ENCODE measurements at regions not wholly inside any gene's neighbourhood (a gene's known extent, or its start where the extent isn't known, plus 50 kb on each side); places are given as distances from the start of the nearest gene placed in this dataset.

DNA sequence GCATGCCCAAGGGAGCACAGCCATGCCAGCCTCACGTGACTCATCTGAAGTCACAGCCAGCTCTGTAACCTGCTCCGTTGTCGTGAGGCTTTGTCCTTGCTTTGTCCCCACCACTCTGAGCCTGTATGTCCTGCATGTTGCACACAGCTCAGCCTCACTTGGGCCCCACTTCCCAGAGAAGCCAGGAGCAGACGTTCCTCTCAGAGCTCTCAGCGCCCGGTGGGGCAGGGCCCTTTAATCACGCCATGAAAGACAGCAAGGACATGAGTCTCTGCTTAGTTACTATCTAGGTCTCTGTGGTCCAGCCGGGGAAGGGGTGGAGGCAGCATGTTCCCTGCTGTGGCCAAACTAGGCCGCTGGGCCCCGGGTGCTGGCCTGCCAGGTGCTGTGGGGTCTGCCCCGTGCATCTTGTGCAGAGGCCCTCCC, 127.4 kb upstream of the FAM20C start:
- POLR2A ChIA-PET (ENCODE audit: unreplicated experiment), result no interaction called here
- dilution Hi-C loops (cut with HindIII; ENCODE audit: low sequenced_read_pairs, unreplicated experiment) (no loop called here), in situ Hi-C loops (cut with MboI; ENCODE audit: low sequenced_read_pairs) (no loop called here), intact Hi-C loops (cut with micrococcal nuclease) (loop anchor here (1.0 kb wide), 1 partner anchor 129 kb away; no protein-coding TSS in a partner anchor)
- no peaks in the 10 kb centered on the region for H3K36me3 ChIP-seq (ENCODE audit: control insufficient read depth, insufficient read depth, low read length)
- DNase-seq, result no peak
- CTCF ChIA-PET, result interaction anchor here (0.8 to 1.6 kb wide), 4 partner anchors 72 to 132 kb away, joined by 3 to 6 read pairs (median 3); partner anchors contain the start of gene FAM20C
- peak overlapping the region; percentile 79 for H3K4ac ChIP-seq (ENCODE audit: low read depth, low read length)
- no peaks in the 10 kb centered on the region for H3K9me3 ChIP-seq (ENCODE audit: control insufficient read depth, insufficient read depth, low read length)
- peaks cover 16% of the 10 kb centered on the region for H3K4me1 ChIP-seq (ENCODE audit: control insufficient read depth, insufficient read depth, low read length)
- TF ChIP-seq RCOR1 (IDR thresholded peaks at IDR 0.05; ENCODE audit: insufficient replicate concordance, low read length), result no peak
- no peak for TF ChIP-seq NFE2L2 (IDR thresholded peaks at IDR 0.05; ENCODE audit: low read depth, low read length)
- TF ChIP-seq MAFK (IDR thresholded peaks at IDR 0.05; ENCODE audit: low read depth, low read length), result no peak
- no peak for TF ChIP-seq POLR2A (IDR thresholded peaks at IDR 0.05; ENCODE audit: low read depth, low read length)
- TF ChIP-seq, protein P1, sequence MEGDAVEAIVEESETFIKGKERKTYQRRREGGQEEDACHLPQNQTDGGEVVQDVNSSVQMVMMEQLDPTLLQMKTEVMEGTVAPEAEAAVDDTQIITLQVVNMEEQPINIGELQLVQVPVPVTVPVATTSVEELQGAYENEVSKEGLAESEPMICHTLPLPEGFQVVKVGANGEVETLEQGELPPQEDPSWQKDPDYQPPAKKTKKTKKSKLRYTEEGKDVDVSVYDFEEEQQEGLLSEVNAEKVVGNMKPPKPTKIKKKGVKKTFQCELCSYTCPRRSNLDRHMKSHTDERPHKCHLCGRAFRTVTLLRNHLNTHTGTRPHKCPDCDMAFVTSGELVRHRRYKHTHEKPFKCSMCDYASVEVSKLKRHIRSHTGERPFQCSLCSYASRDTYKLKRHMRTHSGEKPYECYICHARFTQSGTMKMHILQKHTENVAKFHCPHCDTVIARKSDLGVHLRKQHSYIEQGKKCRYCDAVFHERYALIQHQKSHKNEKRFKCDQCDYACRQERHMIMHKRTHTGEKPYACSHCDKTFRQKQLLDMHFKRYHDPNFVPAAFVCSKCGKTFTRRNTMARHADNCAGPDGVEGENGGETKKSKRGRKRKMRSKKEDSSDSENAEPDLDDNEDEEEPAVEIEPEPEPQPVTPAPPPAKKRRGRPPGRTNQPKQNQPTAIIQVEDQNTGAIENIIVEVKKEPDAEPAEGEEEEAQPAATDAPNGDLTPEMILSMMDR (conservative IDR thresholded peaks at IDR 0.05; ENCODE audit: low read depth, low read length), result no peak
- no peaks in the 10 kb centered on the region for H4K20me1 ChIP-seq (ENCODE audit: insufficient read depth, low read length)
- peak overlapping the region; percentile 71 for H2BK120ac ChIP-seq (ENCODE audit: low read depth, low read length)
- peak overlapping the region; percentile 11; the same call in 1 of the 2 replicates for H3K18ac ChIP-seq (ENCODE audit: low read depth, low read length)
- H3K23ac ChIP-seq (ENCODE audit: low read depth, low read length), result peak overlapping the region; percentile 38; the same call in 1 of the 2 replicates
- ATAC-seq (ENCODE audit: low read depth), result no peak
- 82% methylated on average over 3 of the region's 11 CpGs; no CpG with 5 or more reads in 1 of the 2 experiments for WGBS, 2 experiments (ENCODE audit: extremely low coverage in 2 of 2, insufficient read length in 1 of 2)
- H2AFZ ChIP-seq (replicated peaks; ENCODE audit: low read length, poor library complexity), result peak overlapping the region; percentile 39
- H2BK15ac ChIP-seq (ENCODE audit: low read depth, low read length), result no peak overlapping the region; the same call in 2 of the 3 replicates
- H3K9me1 ChIP-seq (ENCODE audit: insufficient read depth, low read length), result peaks cover 16% of the 10 kb centered on the region
- H3K4me3 ChIP-seq (ENCODE audit: insufficient read depth, low read depth, low read length), result no peak overlapping the region
- no peak overlapping the region for H3K56ac ChIP-seq (ENCODE audit: extremely low read depth, insufficient read depth, low read length)
- H4K5ac ChIP-seq (ENCODE audit: low read depth, low read length), result no peak overlapping the region; the same call in 1 of the 2 replicates
- H3K4me2 ChIP-seq (ENCODE audit: low read depth, low read length), result no peak overlapping the region
- H2BK20ac ChIP-seq (ENCODE audit: low read depth, low read length), result peak overlapping the region; percentile 86
- H3K27me3 ChIP-seq (ENCODE audit: control insufficient read depth, insufficient read depth, low read length), result no peaks in the 10 kb centered on the region
- H3K79me1 ChIP-seq (ENCODE audit: low read depth in 1 of 2, low read length in 2 of 2), result no peaks in the 10 kb centered on the region; a peak in 1 of 4 replicates
- H3K9ac ChIP-seq (ENCODE audit: low read depth, low read length), result no peak overlapping the region
- H2AK9ac ChIP-seq (replicated peaks; ENCODE audit: low read depth, low read length, poor library complexity), result peak overlapping the region; percentile 92
- H3K14ac ChIP-seq (replicated peaks; ENCODE audit: low read depth, low read length), result peak overlapping the region; percentile 51
- no TSS peak for BruUV-seq (replicated peaks)
- peak overlapping the region; percentile 96 for H2AK5ac ChIP-seq (ENCODE audit: low read depth, low read length)
- no peak overlapping the region for H3K27ac ChIP-seq (ENCODE audit: insufficient read depth, low read length)
- peak overlapping the region in 1 of 2 experiments; percentile 57; a peak in 1 of 4 replicates for H4K8ac ChIP-seq (ENCODE audit: low read depth in 2 of 2, low read length in 2 of 2)
- H4K91ac ChIP-seq (ENCODE audit: insufficient read depth, low read depth, low read length), result peak overlapping the region; percentile 55
- H2BK5ac ChIP-seq (ENCODE audit: low read depth, low read length, poor library complexity, severe bottlenecking), result peak overlapping the region; percentile 58

Data from IMR-90 (cell line).